ENCODE measurements at regions not wholly inside any gene's neighbourhood (a gene's known extent, or its start where the extent isn't known, plus 50 kb on each side); places are given as distances from the start of the nearest gene placed in this dataset.
A peak's percentile ranks its signal among the peaks of the same experiment; 100 is the strongest.

GRCh38 chr13:51534041-51534817 lies 50.0 kb upstream of the WDFY2 start:
- FAIRE-seq, result peak; percentile 56
- Histone ChIP-seq H3K36me3 (ENCODE audit: control insufficient read depth in 2 of 2, insufficient read depth in 2 of 2, low read length in 1 of 2) (no peaks in the 10 kb centered on the region), H2AFZ (ENCODE audit: control insufficient read depth, low read depth, low read length) (peak overlapping the region; percentile 19; the same call in 1 of the 2 replicates), H3K27me3 (replicated peaks in 1 of 2; ENCODE audit: control insufficient read depth in 2 of 2, insufficient read depth in 2 of 2, low read length in 1 of 2) (no peaks in the 10 kb centered on the region), H3K27ac (ENCODE audit: control insufficient read depth, insufficient read depth) (no peak overlapping the region), H3K4me2 (ENCODE audit: control insufficient read depth, insufficient read depth) (no peak overlapping the region; the same call in 1 of the 2 replicates), H3K9ac (ENCODE audit: control insufficient read depth, insufficient read depth, low read length) (no peak overlapping the region), H3K4me3 (no peak overlapping the region), H3K9me3 (replicated peaks; ENCODE audit: control insufficient read depth, insufficient read depth, low read length) (no peaks in the 10 kb centered on the region; the same call in 1 of the 3 replicates), H4K20me1 (ENCODE audit: control insufficient read depth, insufficient read depth) (no peaks in the 10 kb centered on the region), H3K79me2 (ENCODE audit: control insufficient read depth, insufficient read depth, low read length) (no peaks in the 10 kb centered on the region), H3K4me1 (ENCODE audit: control insufficient read depth, insufficient read depth, low read length) (peaks cover 8% of the 10 kb centered on the region)
- TF ChIP-seq RUNX3 (IDR thresholded peaks at IDR 0.05; ENCODE audit: low read length) (peak; percentile 58), SIN3A (IDR thresholded peaks at IDR 0.05; ENCODE audit: low read depth, low read length) (no peak), SREBF2 (IDR thresholded peaks at IDR 0.05; ENCODE audit: low read length) (no peak), TCF12 (IDR thresholded peaks at IDR 0.05; ENCODE audit: low read depth, low read length) (no peak), EGR1 (IDR thresholded peaks at IDR 0.05; ENCODE audit: borderline replicate concordance in 1 of 2, low read depth in 2 of 2, low read length in 2 of 2) (no peak), YBX1 (IDR thresholded peaks at IDR 0.05) (no peak), BMI1 (IDR thresholded peaks at IDR 0.05; ENCODE audit: borderline replicate concordance) (no peak), KAT2A (conservative IDR thresholded peaks at IDR 0.05; ENCODE audit: control insufficient read depth, low read depth, low read length) (no peak), SUZ12 (IDR thresholded peaks at IDR 0.05; ENCODE audit: unreplicated experiment) (no peak), SREBF1 (IDR thresholded peaks at IDR 0.05; ENCODE audit: low read length) (no peak), ZZZ3 (IDR thresholded peaks at IDR 0.05; ENCODE audit: control insufficient read depth, insufficient read length, low read depth) (no peak), EED (IDR thresholded peaks at IDR 0.05; ENCODE audit: low read depth) (peak; percentile 56), CBFB (IDR thresholded peaks at IDR 0.05; ENCODE audit: low read depth) (no peak), PRDM15 (CRISPR knock-in tag; IDR thresholded peaks at IDR 0.05) (no peak)
- ChIA-PET POLR2A (interaction anchor here (0.6 to 1.0 kb wide), 2 partner anchors 10 to 81 kb away, joined by 3 read pairs; partner anchors contain the start of gene INTS6), SMC1A (ENCODE audit: uncharacterized antibody, unreplicated experiment) (interaction anchor here (0.7 to 2.2 kb wide), 6 partner anchors 18 to 80 kb away, joined by 3 to 7 read pairs (median 3); no protein-coding TSS in a partner anchor), CTCF (interaction anchor here (0.8 to 1.3 kb wide), 3 partner anchors 9 to 264 kb away, joined by 3 to 4 read pairs (median 3); no protein-coding TSS in a partner anchor), RAD21 (ENCODE audit: unreplicated experiment) (interaction anchor here (1.1 kb wide), 1 partner anchor 81 kb away, joined by 3 read pairs; the partner anchor contains the start of gene INTS6)
- no peak for DNase-seq (ENCODE audit: low read depth, low spot score)
- WGBS (ENCODE audit: insufficient coverage, insufficient replicate concordance, low lambda C conversion rate, missing lambda C conversion rate), result 46% methylated on average over 6 of the region's 6 CpGs
- BruUV-seq (replicated peaks), result no TSS peak
- intact Hi-C loops (cut with micrococcal nuclease; ENCODE audit: unreplicated experiment) (no loop called here), in situ Hi-C loops (cut with MboI) (no loop called here)
- peak; percentile 64 for ATAC-seq

Data from GM12878 (cell line).